CD4-positive, CD25-positive, alpha-beta regulatory T cell (primary cell): ENCODE measurements at regions not wholly inside any gene's neighbourhood (a gene's known extent, or its start where the extent isn't known, plus 50 kb on each side); places are given as distances from the start of the nearest gene placed in this dataset.
"Not testable (repeated sequence)": the region's sequence is repeated elsewhere in the genome, so short reads cannot be mapped to it uniquely, and the experiment has no call there.

ENCODE experiments used
- ATAC-seq, 2 donors: fragments of 150-1000 bp; cut with Tn5 transposase; one replicate each; pipeline ENCODE4 v1.10.0; 2021; ENCODE audit warnings: low read depth in 2 of 2, moderate number of reproducible peaks in 2 of 2, moderate library complexity in 1 of 2
- DNase-seq, 3 donors: peaks; one replicate each; pipeline versions ENCODE4 v3.0.0 to v3.0.0-alpha.2; 2012 to 2022; ENCODE audit warnings: mixed read lengths in 1 of 3
- H3K27ac ChIP-seq: one replicate; pipeline ENCODE4 v1.7.0; 2013; ENCODE audit warnings: mild to moderate bottlenecking, low read length; ENCODE audit not compliant: insufficient read depth, poor library complexity, severe bottlenecking
- H3K27me3 ChIP-seq: one replicate; pipeline ENCODE4 v1.7.0; 2013; ENCODE audit warnings: low read length; ENCODE audit not compliant: control insufficient read depth, insufficient read depth
- H3K36me3 ChIP-seq: one replicate; pipeline ENCODE4 v1.7.0; 2013; ENCODE audit warnings: mild to moderate bottlenecking, low read length, moderate library complexity; ENCODE audit not compliant: control insufficient read depth, insufficient read depth
- H3K4me1 ChIP-seq: 2 replicates; pipeline ENCODE4 v1.7.0; 2013; ENCODE audit warnings: mild to moderate bottlenecking, low read length; ENCODE audit not compliant: insufficient read depth, control insufficient read depth, poor library complexity, severe bottlenecking
- H3K4me3 ChIP-seq: one replicate; pipeline ENCODE4 v1.7.0; 2013; ENCODE audit warnings: low read depth, mild to moderate bottlenecking, low read length, moderate library complexity
- H3K9me3 ChIP-seq, 2 experiments: 1 replicate in 1 of 2; 2 replicates in 1 of 2; pipeline ENCODE4 v1.7.0; 2013; ENCODE audit warnings: low read length in 2 of 2, mild to moderate bottlenecking in 1 of 2, moderate library complexity in 1 of 2; ENCODE audit not compliant: control insufficient read depth in 2 of 2
- H3K27ac Mint-ChIP-seq, 3 donors: one replicate each; pipeline ENCODE4 v1.8.0; 2020 to 2022; ENCODE audit warnings: mild to moderate bottlenecking in 3 of 3, mixed read lengths in 3 of 3, moderate library complexity in 2 of 3
- H3K27me3 Mint-ChIP-seq: one replicate; pipeline ENCODE4 v1.8.0; 2022; ENCODE audit warnings: mild to moderate bottlenecking, mixed read lengths
- H3K36me3 Mint-ChIP-seq: one replicate; pipeline ENCODE4 v1.8.0; 2020; ENCODE audit warnings: mixed read lengths
- H3K4me1 Mint-ChIP-seq, 4 donors: one replicate each; pipeline ENCODE4 v1.8.0; 2020 to 2022; ENCODE audit warnings: mixed read lengths in 4 of 4, mild to moderate bottlenecking in 1 of 4
- H3K4me3 Mint-ChIP-seq, 4 donors: one replicate each; pipeline ENCODE4 v1.8.0; 2020 to 2022; ENCODE audit warnings: mild to moderate bottlenecking in 4 of 4, mixed read lengths in 4 of 4, moderate library complexity in 3 of 4
- H3K9me3 Mint-ChIP-seq, 7 donors: one replicate each; pipeline ENCODE4 v1.8.0; 2020 to 2022; ENCODE audit warnings: mixed read lengths in 7 of 7, mild to moderate bottlenecking in 3 of 7, moderate library complexity in 2 of 7

GRCh38 chr9:90173935-90174334 is 468.7 kb downstream of the DIRAS2 start:
- H3K4me1 ChIP-seq, H3K4me3 Mint-ChIP-seq, H3K4me3 ChIP-seq, H3K9me3 ChIP-seq, H3K9me3 Mint-ChIP-seq, H3K36me3 Mint-ChIP-seq, H3K27ac ChIP-seq, ATAC-seq, H3K4me1 Mint-ChIP-seq, DNase-seq, H3K27me3 ChIP-seq, H3K27me3 Mint-ChIP-seq, H3K36me3 ChIP-seq, H3K27ac Mint-ChIP-seq: not testable (repeated sequence)

- not testable (repeated sequence) for H3K4me3 Mint-ChIP-seq, ATAC-seq, H3K27me3 ChIP-seq, H3K27ac Mint-ChIP-seq, H3K27ac ChIP-seq, H3K36me3 ChIP-seq, H3K4me1 Mint-ChIP-seq, H3K9me3 Mint-ChIP-seq, H3K4me3 ChIP-seq, H3K9me3 ChIP-seq, H3K4me1 ChIP-seq, DNase-seq, H3K36me3 Mint-ChIP-seq, H3K27me3 Mint-ChIP-seq
Observed at GRCh38 chr9:90174346-90174745, 468.3 kb downstream of the DIRAS2 start.

GRCh38 chr9:90175257-90175656 is 467.4 kb downstream of the DIRAS2 start:
- no peak overlapping the region for H3K27ac ChIP-seq
- H3K9me3 ChIP-seq = no peaks in the 10 kb centered on the region
- Mint-ChIP-seq H3K27me3 (no peaks in the 10 kb centered on the region), H3K9me3 (peaks cover 0 to 5% (median 1%) of the 10 kb centered on the region in 7 donors), H3K4me1 (peaks cover 0 to 2% (median 0%) of the 10 kb centered on the region in 4 donors), H3K27ac (no peak overlapping the region), H3K36me3 (no peaks in the 10 kb centered on the region), H3K4me3 (no peak overlapping the region)
- H3K36me3 ChIP-seq = no peaks in the 10 kb centered on the region
- DNase-seq (no peak), ATAC-seq (no peak)
- no peaks in the 10 kb centered on the region for H3K4me1 ChIP-seq
- no peak overlapping the region for H3K4me3 ChIP-seq
- peaks cover 2% of the 10 kb centered on the region for H3K27me3 ChIP-seq

- Histone ChIP-seq H3K4me3 (no peak overlapping the region), H3K27me3 (peaks cover under 1% of the 10 kb centered on the region), H3K9me3 (no peaks in the 10 kb centered on the region), H3K4me1 (no peaks in the 10 kb centered on the region), H3K27ac (no peak overlapping the region), H3K36me3 (no peaks in the 10 kb centered on the region)
- Mint-ChIP-seq H3K4me3 (no peak overlapping the region), H3K27ac (no peak overlapping the region), H3K9me3 (peaks cover 0 to 4% (median under 1%) of the 10 kb centered on the region in 7 donors), H3K27me3 (no peaks in the 10 kb centered on the region), H3K36me3 (no peaks in the 10 kb centered on the region), H3K4me1 (peaks cover 0 to 2% (median 0%) of the 10 kb centered on the region in 4 donors)
- DNase-seq (no peak), ATAC-seq (no peak)
Observed at GRCh38 chr9:90175865-90176264, 466.8 kb downstream of the DIRAS2 start.

GRCh38 chr9:90176901-90177300 is 465.7 kb downstream of the DIRAS2 start:
- Histone ChIP-seq H3K27me3 (no peaks in the 10 kb centered on the region), H3K36me3 (no peaks in the 10 kb centered on the region), H3K27ac (no peak overlapping the region), H3K4me3 (no peak overlapping the region), H3K9me3 (no peaks in the 10 kb centered on the region), H3K4me1 (no peaks in the 10 kb centered on the region)
- Mint-ChIP-seq H3K9me3 (peaks cover 0 to 4% (median 0%) of the 10 kb centered on the region in 7 donors), H3K27me3 (no peaks in the 10 kb centered on the region), H3K27ac (no peak overlapping the region), H3K4me1 (peaks cover 0 to 2% (median 0%) of the 10 kb centered on the region in 4 donors), H3K4me3 (peak overlapping the region in 1 of 4 donors; percentile 35), H3K36me3 (no peaks in the 10 kb centered on the region)
- ATAC-seq = no peak
- no peak for DNase-seq

- Histone ChIP-seq H3K36me3 (no peaks in the 10 kb centered on the region), H3K4me3 (no peak overlapping the region), H3K9me3 (no peaks in the 10 kb centered on the region), H3K4me1 (no peaks in the 10 kb centered on the region), H3K27me3 (no peaks in the 10 kb centered on the region), H3K27ac (no peak overlapping the region)
- no peaks in the 10 kb centered on the region for H3K4me1 Mint-ChIP-seq
- H3K36me3 Mint-ChIP-seq = no peaks in the 10 kb centered on the region
- H3K27me3 Mint-ChIP-seq = peaks cover 7% of the 10 kb centered on the region
- no peak for ATAC-seq
- H3K27ac Mint-ChIP-seq = no peak overlapping the region
- peaks cover 0 to 7% (median 0%) of the 10 kb centered on the region in 7 donors for H3K9me3 Mint-ChIP-seq
- DNase-seq = no peak
- H3K4me3 Mint-ChIP-seq = no peak overlapping the region
Observed at GRCh38 chr9:90180381-90180780, 462.2 kb downstream of the DIRAS2 start.

GRCh38 chr9:90188656-90189055 is 454.0 kb downstream of the DIRAS2 start:
- Mint-ChIP-seq H3K4me1 (peaks cover 5 to 30% (median 11%) of the 10 kb centered on the region in 4 donors), H3K4me3 (peak overlapping the region in 1 of 4 donors; percentile 68), H3K36me3 (no peaks in the 10 kb centered on the region), H3K27me3 (peaks cover 15% of the 10 kb centered on the region), H3K9me3 (peaks cover 0 to 9% (median 4%) of the 10 kb centered on the region in 7 donors), H3K27ac (no peak overlapping the region)
- Histone ChIP-seq H3K4me3 (no peak overlapping the region), H3K27me3 (peaks cover 3% of the 10 kb centered on the region), H3K4me1 (no peaks in the 10 kb centered on the region), H3K9me3 (peaks cover 0 to 3% of the 10 kb centered on the region in 2 experiments), H3K27ac (no peak overlapping the region), H3K36me3 (no peaks in the 10 kb centered on the region)
- ATAC-seq = no peak
- DNase-seq = peak in 2 of 3 donors; percentile 5 to 29

- Mint-ChIP-seq H3K27me3 (peaks cover 15% of the 10 kb centered on the region), H3K9me3 (peaks cover 0 to 13% (median 4%) of the 10 kb centered on the region in 7 donors), H3K4me3 (no peak overlapping the region), H3K27ac (no peak overlapping the region), H3K4me1 (peaks cover 5 to 30% (median 11%) of the 10 kb centered on the region in 4 donors), H3K36me3 (no peaks in the 10 kb centered on the region)
- Histone ChIP-seq H3K4me3 (no peak overlapping the region), H3K27me3 (peaks cover 3% of the 10 kb centered on the region), H3K9me3 (peaks cover 0 to 3% of the 10 kb centered on the region in 2 experiments), H3K27ac (no peak overlapping the region), H3K36me3 (no peaks in the 10 kb centered on the region), H3K4me1 (no peaks in the 10 kb centered on the region)
- DNase-seq (peak in 1 of 3 donors; percentile 1), ATAC-seq (no peak)
Observed at GRCh38 chr9:90189306-90189705, 453.3 kb downstream of the DIRAS2 start.
